A204.1 (cell line): ENCODE measurements at regions not wholly inside any gene's neighbourhood (a gene's known extent, or its start where the extent isn't known, plus 50 kb on each side); places are given as distances from the start of the nearest gene placed in this dataset.

Source experiments
- FAIRE-seq: peaks from 2 replicates; lab custom pipeline; 2012; peaks lifted over from hg19 to GRCh38; lab: Jason Lieb, UNC

DNA sequence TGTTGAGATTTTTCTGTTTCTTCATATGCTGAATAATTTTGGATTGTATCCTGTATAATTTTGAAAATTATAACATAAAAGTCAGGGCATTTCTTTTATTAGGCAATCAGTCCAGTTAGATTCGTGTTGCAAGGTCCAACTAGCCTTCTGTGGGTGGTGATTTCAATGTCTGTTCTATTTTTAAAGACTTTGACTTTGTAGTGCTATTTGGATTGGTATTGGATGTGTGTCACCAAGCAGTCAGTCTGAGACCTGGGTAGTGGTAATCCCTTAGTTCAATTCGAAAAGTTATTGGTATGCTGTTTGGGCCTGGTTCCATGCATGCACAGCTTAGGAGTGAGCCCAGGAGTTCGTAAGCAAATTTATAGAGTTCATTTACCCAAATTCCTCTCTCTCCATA is 82.2 kb downstream of the EPDR1 start:
- FAIRE-seq: no peak

- no peak for FAIRE-seq
These were observed 86.1 kb downstream of the EPDR1 start for GRCh38 chr7:38006559-38006958.

- FAIRE-seq: no peak
These were observed 86.7 kb downstream of the EPDR1 start for GRCh38 chr7:38007096-38007495.

DNA sequence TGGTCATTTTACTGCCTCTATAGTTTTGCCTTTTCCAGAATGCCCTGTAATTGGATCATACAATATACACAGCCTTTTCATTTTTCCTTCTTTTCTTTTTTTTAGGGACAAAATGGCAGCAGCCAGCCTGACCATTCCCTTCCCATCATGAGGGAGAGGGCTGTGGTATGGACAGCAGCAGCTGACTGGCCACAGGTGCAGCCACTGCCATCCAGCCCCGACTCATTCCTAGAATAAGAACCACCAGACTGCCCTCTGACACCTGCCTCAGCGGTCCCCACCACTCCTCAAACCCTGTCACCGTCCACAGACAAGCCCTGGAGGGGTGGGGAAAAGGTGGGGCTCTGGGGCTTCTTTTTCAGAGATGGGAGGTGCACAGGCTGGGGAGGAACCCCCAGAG is 92.8 kb downstream of the EPDR1 start:
- FAIRE-seq: no peak

DNA sequence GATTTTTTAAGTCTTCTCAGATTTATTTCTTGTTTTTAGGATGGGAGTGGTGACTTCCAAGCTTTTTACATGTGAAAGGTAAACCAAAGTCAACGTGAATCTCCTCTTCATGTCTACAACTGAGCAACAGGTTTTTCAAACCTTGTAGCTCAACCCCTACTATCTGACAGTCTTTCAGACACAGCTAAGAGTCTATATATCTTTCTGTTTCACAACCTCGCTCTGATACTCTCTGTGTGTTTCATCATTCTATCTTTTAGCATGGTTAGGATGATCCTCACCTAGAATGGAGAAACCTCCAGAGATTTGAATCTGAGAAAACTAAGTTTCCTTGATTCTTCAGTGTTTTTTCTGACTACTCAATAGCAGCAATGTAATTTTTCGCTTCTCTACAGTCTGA is 96.1 kb downstream of the EPDR1 start:
- no peak for FAIRE-seq

DNA sequence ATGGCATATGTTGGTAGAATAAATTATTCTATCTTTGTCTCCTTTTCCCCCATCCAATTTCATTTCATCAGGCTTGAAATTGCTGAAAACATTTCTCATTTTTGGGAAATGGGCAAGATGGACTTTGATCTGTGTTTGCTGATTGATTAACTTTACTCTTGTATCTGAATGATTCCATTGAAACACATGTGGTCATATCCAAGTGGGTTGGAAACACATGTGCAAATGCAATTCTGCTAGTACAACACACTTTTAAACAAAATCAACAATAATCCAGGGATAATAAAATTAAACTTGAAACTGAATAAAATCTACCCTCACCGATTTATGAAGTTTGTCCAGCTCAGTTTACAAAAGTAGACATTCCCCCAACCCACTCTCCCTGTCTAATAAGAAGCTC is 96.9 kb downstream of the EPDR1 start:
- FAIRE-seq: no peak

- no peak for FAIRE-seq
These were observed 99.8 kb downstream of the EPDR1 start for GRCh38 chr7:38020121-38020785.

DNA sequence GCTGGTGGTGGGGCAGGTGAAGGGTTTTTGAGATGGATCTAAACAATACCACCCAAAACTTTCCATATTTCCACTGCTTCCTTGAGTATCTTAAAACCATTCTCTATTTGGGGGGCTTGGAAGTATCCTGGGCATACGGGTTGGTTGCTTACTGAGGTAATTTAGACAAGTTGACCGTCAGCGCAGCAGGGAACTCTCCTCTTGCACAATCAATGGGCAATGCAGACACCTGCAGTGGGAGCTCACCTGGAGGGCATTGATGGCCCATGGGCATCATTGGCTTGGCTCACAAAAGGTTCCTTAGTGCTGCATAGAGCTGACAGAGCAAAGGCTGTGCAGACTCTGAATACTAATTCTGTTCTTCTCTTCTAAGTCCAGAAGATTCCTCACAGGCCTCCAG is 101.5 kb downstream of the EPDR1 start:
- FAIRE-seq: no peak

- no peak for FAIRE-seq
These were observed 105.4 kb downstream of the EPDR1 start for GRCh38 chr7:38025815-38026214.

- FAIRE-seq: no peak
These were observed 107.5 kb downstream of the EPDR1 start for GRCh38 chr7:38027884-38028455.

DNA sequence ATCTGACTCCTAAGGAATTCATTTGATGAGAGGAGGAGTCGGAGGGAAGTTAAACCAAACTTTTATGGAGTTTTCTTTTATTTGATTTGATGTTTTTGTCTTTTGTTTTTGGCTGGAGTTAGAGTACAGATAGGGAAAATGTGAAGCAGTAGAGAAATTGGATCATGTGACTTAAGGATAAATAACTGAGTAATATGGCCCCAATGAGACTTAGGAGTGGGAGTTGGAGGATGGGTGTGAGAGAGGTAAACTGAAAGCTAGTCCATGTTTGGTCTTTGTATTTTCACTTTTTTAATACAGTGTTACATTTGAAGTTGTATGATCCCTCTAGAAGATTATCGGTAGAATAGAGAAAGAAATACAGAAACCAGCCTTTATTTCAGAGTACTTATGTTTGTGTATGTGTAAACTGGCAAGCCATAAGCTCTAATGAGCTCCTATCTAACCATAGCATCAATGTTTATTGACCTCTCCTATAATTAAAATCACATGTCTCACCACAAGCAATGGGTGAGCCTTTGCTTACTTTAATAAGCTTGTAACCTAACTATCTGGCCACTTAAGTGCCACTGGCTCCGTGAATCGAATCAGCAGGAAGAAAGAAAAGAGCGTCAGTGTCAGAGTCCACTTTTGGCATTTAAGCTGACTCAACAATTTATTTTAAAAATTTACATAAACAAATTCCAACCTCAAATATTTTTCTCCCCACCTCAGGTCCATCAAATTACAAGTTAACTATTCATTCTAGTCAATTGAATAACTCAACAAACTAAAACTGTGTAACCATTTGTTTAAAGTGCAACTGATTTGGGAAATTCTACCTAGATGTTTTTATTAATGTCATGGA is 113.8 kb downstream of the EPDR1 start:
- no peak for FAIRE-seq

GRCh38 chr7:38040831-38041230 is 120.4 kb downstream of the EPDR1 start:
- no peak for FAIRE-seq

DNA sequence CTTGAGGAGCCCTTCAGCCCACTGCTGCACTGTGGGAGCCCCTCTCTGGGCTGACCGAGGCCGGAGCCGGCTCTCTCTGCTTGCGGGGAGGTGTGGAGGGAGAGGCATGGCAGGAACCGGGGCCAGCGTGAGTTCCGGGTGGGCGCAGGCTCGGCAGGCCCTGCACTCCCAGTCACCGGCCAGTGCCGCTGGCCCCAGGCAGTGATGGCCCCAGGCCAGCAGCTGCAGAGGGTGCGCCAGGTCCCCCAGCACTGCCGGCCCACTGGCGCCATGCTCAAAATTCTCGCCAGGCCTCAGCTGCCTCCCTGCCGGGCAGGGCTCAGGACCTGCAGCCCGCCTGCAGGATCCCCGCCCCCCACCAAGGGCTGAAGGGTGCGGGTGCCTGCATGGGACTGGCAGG is 128.4 kb upstream of the STARD3NL start:
- FAIRE-seq: no peak

- FAIRE-seq: no peak
These were observed 126.7 kb upstream of the STARD3NL start for GRCh38 chr7:38051311-38051710.

- no peak for FAIRE-seq
These were observed 126.3 kb upstream of the STARD3NL start for GRCh38 chr7:38051786-38052185.

DNA sequence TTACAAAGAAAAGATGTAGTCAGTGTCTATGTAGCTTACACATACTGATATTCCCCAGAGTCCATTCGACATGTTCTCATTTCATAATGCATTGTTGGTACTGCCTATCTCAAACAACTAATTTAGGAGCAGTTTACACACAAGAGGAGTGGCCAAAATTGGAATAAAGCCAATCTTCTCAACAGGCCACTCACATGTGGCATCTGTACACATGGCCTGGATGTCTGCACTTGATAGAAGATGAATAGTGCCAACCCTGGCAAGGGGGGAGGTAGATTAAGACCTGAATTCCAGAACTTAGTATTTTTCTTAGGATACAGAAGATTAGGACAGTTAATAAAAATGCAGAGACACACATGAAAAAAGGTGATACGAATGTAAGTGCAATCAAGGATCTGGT is 125.3 kb upstream of the STARD3NL start:
- FAIRE-seq: no peak

DNA sequence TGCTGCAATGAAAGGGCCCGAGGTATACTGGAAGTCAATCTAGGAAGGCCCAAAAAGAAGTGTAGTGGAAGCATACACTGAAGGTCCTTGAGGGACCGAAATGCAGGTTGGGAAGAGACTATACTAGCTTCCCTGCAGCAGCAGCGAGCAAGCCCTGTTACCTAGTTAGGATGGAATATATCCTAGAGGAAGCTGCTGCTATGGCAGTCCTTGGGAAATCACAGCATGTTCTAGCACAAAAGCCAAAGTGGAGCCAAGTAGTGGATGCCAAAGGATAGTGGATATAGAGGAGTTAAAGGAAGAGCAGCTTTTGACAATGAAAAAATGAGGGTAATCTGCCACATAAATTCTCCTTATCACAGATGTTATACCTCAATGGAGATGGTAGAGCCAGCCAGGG is 123.8 kb upstream of the STARD3NL start:
- no peak for FAIRE-seq

- no peak for FAIRE-seq
These were observed 120.2 kb upstream of the STARD3NL start for GRCh38 chr7:38057829-38058228.

- no peak for FAIRE-seq
These were observed 117.9 kb upstream of the STARD3NL start for GRCh38 chr7:38060116-38060515.

- no peak for FAIRE-seq
These were observed 117.4 kb upstream of the STARD3NL start for GRCh38 chr7:38060637-38061036.

GRCh38 chr7:38066391-38066790 is 111.7 kb upstream of the STARD3NL start:
- no peak for FAIRE-seq

DNA sequence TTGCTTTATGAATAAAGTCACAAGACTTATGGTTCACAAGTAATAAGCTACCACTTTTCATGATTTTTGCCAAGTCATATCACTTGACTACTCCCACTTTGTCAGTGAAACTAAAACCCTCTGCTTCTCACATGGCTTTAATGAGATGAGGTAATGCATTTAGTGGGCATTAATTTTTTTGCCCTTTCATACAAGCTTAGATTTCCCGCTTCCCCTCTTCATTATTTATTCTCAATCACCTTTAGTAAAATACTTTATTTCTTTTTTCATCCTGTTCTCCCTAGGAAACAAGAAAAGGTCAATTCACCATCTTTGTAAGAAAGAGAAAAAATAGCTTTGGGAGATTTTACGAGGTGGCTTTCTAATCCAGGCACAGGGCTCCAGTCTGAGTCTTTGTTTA is 109.6 kb upstream of the STARD3NL start:
- no peak for FAIRE-seq

DNA sequence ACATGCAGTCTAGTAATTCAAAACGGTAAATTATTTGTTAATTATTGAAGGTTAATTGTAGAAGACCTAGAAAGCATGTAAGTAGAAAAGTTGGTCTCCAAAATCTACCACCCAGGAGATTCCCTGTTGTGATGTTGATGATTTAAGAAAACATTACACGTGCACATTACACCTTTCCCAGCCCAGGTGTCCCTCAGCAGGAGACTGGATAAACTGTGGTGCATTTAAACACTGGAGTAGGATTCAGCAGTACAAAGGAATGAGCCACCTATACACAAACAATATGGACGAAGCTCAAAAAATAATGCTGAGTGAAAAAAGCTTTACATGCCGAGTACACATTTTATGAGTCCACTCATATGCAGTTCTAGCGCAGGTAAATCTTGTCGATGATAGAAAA is 109.0 kb upstream of the STARD3NL start:
- no peak for FAIRE-seq

GRCh38 chr7:38070718-38071117 is 107.3 kb upstream of the STARD3NL start:
- no peak for FAIRE-seq
